ENCODE measurements at regions not wholly inside any gene's neighbourhood (a gene's known extent, or its start where the extent isn't known, plus 50 kb on each side); places are given as distances from the start of the nearest gene placed in this dataset.

GRCh38 chr5:51279983-51280706, 103.1 kb upstream of the ISL1 start:
- no peak for DNase-seq

GRCh38 chr5:51286046-51286445, 97.2 kb upstream of the ISL1 start:
- no peak for DNase-seq

GRCh38 chr5:51302343-51302742, 80.9 kb upstream of the ISL1 start:
- no peak for DNase-seq

- DNase-seq: no peak
These were observed 56.4 kb upstream of the ISL1 start for GRCh38 chr5:51326844-51327243.
